ENCODE measurements at regions not wholly inside any gene's neighbourhood (a gene's known extent, or its start where the extent isn't known, plus 50 kb on each side); places are given as distances from the start of the nearest gene placed in this dataset.

DNA sequence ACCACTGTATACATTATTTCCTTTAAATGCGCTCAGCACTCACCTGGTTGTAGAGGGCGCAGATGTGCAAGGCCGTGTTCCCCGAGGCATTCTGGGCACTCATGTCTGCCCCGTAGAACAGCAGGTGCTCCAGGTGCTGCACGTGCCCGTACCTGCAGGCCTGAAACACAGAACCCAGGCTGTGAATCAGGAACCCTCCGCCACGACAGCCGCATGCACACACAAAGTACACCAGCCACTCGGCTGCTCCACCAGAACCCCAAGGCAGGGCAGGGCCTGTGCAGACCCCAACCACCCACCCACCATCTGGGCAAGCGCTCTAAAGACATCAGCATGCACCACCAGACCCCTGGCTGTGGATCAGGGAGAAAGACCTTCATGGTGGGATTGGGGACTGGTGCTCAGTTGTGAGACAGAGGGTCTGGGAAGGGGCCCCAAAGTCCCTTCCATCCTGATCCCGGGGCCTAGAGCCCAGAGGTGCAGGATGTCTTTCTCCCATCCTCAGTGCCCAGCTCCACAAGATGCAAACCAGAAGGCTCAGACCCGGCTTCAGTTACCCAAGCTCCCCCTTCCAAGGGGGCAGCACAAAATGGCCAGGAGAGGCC lies 177.2 kb downstream of the SHANK2 start:
- no peak for TF ChIP-seq EZH2 (IDR thresholded peaks at IDR 0.05; ENCODE audit: insufficient read depth, low read length)
- TF ChIP-seq, protein P1, sequence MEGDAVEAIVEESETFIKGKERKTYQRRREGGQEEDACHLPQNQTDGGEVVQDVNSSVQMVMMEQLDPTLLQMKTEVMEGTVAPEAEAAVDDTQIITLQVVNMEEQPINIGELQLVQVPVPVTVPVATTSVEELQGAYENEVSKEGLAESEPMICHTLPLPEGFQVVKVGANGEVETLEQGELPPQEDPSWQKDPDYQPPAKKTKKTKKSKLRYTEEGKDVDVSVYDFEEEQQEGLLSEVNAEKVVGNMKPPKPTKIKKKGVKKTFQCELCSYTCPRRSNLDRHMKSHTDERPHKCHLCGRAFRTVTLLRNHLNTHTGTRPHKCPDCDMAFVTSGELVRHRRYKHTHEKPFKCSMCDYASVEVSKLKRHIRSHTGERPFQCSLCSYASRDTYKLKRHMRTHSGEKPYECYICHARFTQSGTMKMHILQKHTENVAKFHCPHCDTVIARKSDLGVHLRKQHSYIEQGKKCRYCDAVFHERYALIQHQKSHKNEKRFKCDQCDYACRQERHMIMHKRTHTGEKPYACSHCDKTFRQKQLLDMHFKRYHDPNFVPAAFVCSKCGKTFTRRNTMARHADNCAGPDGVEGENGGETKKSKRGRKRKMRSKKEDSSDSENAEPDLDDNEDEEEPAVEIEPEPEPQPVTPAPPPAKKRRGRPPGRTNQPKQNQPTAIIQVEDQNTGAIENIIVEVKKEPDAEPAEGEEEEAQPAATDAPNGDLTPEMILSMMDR (IDR thresholded peaks at IDR 0.05; ENCODE audit: insufficient read depth, low read depth, low read length), result no peak
